ENCODE measurements at regions not wholly inside any gene's neighbourhood (a gene's known extent, or its start where the extent isn't known, plus 50 kb on each side); places are given as distances from the start of the nearest gene placed in this dataset.

- TF ChIP-seq POLR2AphosphoS5 (IDR thresholded peaks at IDR 0.05; ENCODE audit: low read depth, low read length) (no peak), TCF7L2 (IDR thresholded peaks at IDR 0.05; ENCODE audit: low read depth, low read length) (no peak), REST (IDR thresholded peaks at IDR 0.05; ENCODE audit: insufficient read depth in 1 of 2, low read depth in 2 of 2, low read length in 1 of 2) (no peak), SIN3A (IDR thresholded peaks at IDR 0.05; ENCODE audit: borderline replicate concordance, insufficient read depth, low read depth, low read length) (no peak), CTCF (IDR thresholded peaks at IDR 0.05) (no peak)
- no peak for DNase-seq (ENCODE audit: low read depth, low spot score)
- POLR2A ChIA-PET = no interaction called here
- Histone ChIP-seq H3K27me3 (ENCODE audit: control insufficient read depth, insufficient read depth, low read length) (no peaks in the 10 kb centered on the region), H3K27ac (ENCODE audit: low read length) (no peak overlapping the region), H3K4me1 (ENCODE audit: control insufficient read depth, insufficient read depth, low read length) (no peaks in the 10 kb centered on the region), H3K9me3 (ENCODE audit: control insufficient read depth, insufficient read depth, low read depth, low read length) (no peaks in the 10 kb centered on the region), H3K36me3 (ENCODE audit: control insufficient read depth, insufficient read depth, low read length) (no peaks in the 10 kb centered on the region), H3K4me3 (ENCODE audit: low read depth in 2 of 2, low read length in 2 of 2) (no peak overlapping the region)
- CTCF ChIA-PET = no interaction called here
- ATAC-seq = no peak
- in situ Hi-C loops (cut with HindIII; ENCODE audit: low pct_unique_long_range_greater_than_20kb, low sequenced_read_pairs) (no loop called here), intact Hi-C loops (cut with micrococcal nuclease; ENCODE audit: unreplicated experiment) (no loop called here)
- BruUV-seq (replicated peaks) = no TSS peak
Observed at GRCh38 chr2:136637402-136637801, 127.9 kb upstream of the THSD7B start.

- POLR2A ChIA-PET = no interaction called here
- in situ Hi-C loops (cut with HindIII; ENCODE audit: low pct_unique_long_range_greater_than_20kb, low sequenced_read_pairs) = no loop called here
- intact Hi-C loops (cut with micrococcal nuclease; ENCODE audit: unreplicated experiment) = no loop called here
Observed at GRCh38 chr2:136628490-136628889, 136.9 kb upstream of the THSD7B start.

More at GRCh38 chr2:136628490-136628889, 136.9 kb upstream of the THSD7B start:
- no peak overlapping the region for H3K4me3 ChIP-seq (ENCODE audit: low read depth in 2 of 2, low read length in 2 of 2)
- H3K36me3 ChIP-seq (ENCODE audit: control insufficient read depth, insufficient read depth, low read length) = no peaks in the 10 kb centered on the region
- H3K27ac ChIP-seq (ENCODE audit: low read length) = no peak overlapping the region
- no peaks in the 10 kb centered on the region for H3K9me3 ChIP-seq (ENCODE audit: control insufficient read depth, insufficient read depth, low read depth, low read length)
- H3K4me1 ChIP-seq (ENCODE audit: control insufficient read depth, insufficient read depth, low read length) = no peaks in the 10 kb centered on the region
- ATAC-seq = no peak
- TF ChIP-seq SIN3A (IDR thresholded peaks at IDR 0.05; ENCODE audit: borderline replicate concordance, insufficient read depth, low read depth, low read length) (no peak), TCF7L2 (IDR thresholded peaks at IDR 0.05; ENCODE audit: low read depth, low read length) (no peak), POLR2AphosphoS5 (IDR thresholded peaks at IDR 0.05; ENCODE audit: low read depth, low read length) (no peak), REST (IDR thresholded peaks at IDR 0.05; ENCODE audit: insufficient read depth in 1 of 2, low read depth in 2 of 2, low read length in 1 of 2) (no peak), CTCF (IDR thresholded peaks at IDR 0.05) (no peak)
- no peaks in the 10 kb centered on the region for H3K27me3 ChIP-seq (ENCODE audit: control insufficient read depth, insufficient read depth, low read length)
- DNase-seq (ENCODE audit: low read depth, low spot score) = no peak
- no TSS peak for BruUV-seq (replicated peaks)
- CTCF ChIA-PET = no interaction called here
